ENCODE measurements at regions not wholly inside any gene's neighbourhood (a gene's known extent, or its start where the extent isn't known, plus 50 kb on each side); places are given as distances from the start of the nearest gene placed in this dataset.
"Not testable (repeated sequence)": the region's sequence is repeated elsewhere in the genome, so short reads cannot be mapped to it uniquely, and the experiment has no call there.

DNA sequence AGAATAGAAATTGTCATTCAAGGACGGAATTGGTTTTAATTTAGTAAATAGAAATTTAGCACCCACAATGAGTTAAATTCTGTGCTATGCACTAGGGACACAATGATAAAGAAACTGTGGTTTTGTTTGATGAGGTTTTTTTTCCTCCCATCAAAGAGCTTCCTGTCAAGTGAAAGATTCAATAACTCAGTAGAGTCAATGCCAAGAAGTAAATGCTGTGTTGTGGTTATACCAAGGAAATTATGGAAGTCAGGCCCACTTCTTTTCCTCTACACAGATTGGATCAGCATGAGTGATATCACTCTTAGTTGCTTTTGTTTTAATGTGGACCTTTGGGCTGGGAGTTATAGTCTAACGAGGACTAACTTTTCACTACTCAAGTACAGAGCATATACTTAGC lies 1269.6 kb upstream of the ADGRL2 start:
- no peak overlapping the region for H3K4me3 ChIP-seq (ENCODE audit: low read depth, low read length)
- peaks cover 3 to 6% of the 10 kb centered on the region in 2 experiments for H3K9me3 ChIP-seq (ENCODE audit: control insufficient read depth in 2 of 2, low read length in 2 of 2)
- no peak overlapping the region for H3K27ac ChIP-seq (ENCODE audit: insufficient read depth, low read length, poor library complexity, severe bottlenecking)
- Mint-ChIP-seq H3K27me3 (no peaks in the 10 kb centered on the region), H3K4me3 (no peak overlapping the region), H3K27ac (no peak overlapping the region), H3K9me3 (peaks cover 0 to 7% (median 4%) of the 10 kb centered on the region in 7 donors), H3K4me1 (no peaks in the 10 kb centered on the region), H3K36me3 (no peaks in the 10 kb centered on the region)
- no peaks in the 10 kb centered on the region for H3K36me3 ChIP-seq (ENCODE audit: control insufficient read depth, insufficient read depth, low read length)
- H3K4me1 ChIP-seq (ENCODE audit: control insufficient read depth, insufficient read depth, low read length, poor library complexity, severe bottlenecking) = no peaks in the 10 kb centered on the region
- ATAC-seq (ENCODE audit: low read depth in 2 of 2) (no peak), DNase-seq (no peak)
- H3K27me3 ChIP-seq (ENCODE audit: control insufficient read depth, insufficient read depth, low read length) = no peaks in the 10 kb centered on the region

DNA sequence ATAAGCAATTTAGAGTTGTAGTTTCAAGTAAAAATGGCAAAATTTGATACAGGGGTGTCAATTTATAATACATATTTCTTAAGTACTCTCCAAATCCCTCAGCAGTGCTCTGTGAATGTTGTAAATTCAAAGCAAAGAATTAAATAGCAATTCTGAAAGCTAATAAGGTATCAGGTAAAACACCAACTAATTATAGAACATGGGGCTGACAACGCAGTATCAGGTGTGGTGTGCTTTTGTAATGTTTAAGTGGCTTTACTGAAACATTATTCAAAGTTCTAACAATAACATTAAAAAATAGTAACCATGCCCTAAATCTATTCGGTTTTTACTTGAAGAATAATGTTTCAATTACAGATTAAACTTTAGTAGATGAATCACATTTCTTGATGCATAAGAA lies 1271.2 kb upstream of the ADGRL2 start:
- H3K27ac Mint-ChIP-seq = no peak overlapping the region
- no peaks in the 10 kb centered on the region for H3K4me1 ChIP-seq (ENCODE audit: control insufficient read depth, insufficient read depth, low read length, poor library complexity, severe bottlenecking)
- peaks cover 5 to 6% of the 10 kb centered on the region in 2 experiments for H3K9me3 ChIP-seq (ENCODE audit: control insufficient read depth in 2 of 2, low read length in 2 of 2)
- no peak overlapping the region for H3K4me3 Mint-ChIP-seq
- ATAC-seq (ENCODE audit: low read depth in 2 of 2) = no peak
- peaks cover 1 to 5% (median 3%) of the 10 kb centered on the region in 7 donors for H3K9me3 Mint-ChIP-seq
- no peaks in the 10 kb centered on the region for H3K27me3 Mint-ChIP-seq
- H3K27me3 ChIP-seq (ENCODE audit: control insufficient read depth, insufficient read depth, low read length) = no peaks in the 10 kb centered on the region
- no peaks in the 10 kb centered on the region for H3K36me3 ChIP-seq (ENCODE audit: control insufficient read depth, insufficient read depth, low read length)
- H3K4me3 ChIP-seq (ENCODE audit: low read depth, low read length) = no peak overlapping the region
- H3K27ac ChIP-seq (ENCODE audit: insufficient read depth, low read length, poor library complexity, severe bottlenecking) = no peak overlapping the region
- no peaks in the 10 kb centered on the region for H3K36me3 Mint-ChIP-seq
- no peaks in the 10 kb centered on the region for H3K4me1 Mint-ChIP-seq
- DNase-seq = no peak

DNA sequence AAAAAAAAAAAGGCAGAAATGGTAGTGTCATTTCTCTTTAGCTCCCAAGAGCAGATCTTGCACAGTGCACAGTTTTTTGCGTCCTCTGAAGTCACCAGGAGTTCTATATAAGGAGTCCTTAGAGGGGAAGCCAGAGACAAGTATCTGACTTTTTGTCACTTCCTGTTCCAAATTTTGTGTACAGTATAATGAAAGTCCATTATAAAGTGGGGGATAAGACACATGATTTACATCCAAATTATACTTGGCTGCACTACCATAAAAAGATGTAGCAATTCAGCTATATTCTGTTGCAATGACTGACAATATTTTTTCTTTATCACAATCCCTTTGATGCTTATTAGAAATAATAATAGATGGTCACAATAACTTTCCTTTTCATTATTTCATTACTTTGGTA lies 1276.9 kb upstream of the ADGRL2 start:
- Histone ChIP-seq H3K27ac (ENCODE audit: insufficient read depth, low read length, poor library complexity, severe bottlenecking) (no peak overlapping the region), H3K36me3 (ENCODE audit: control insufficient read depth, insufficient read depth, low read length) (no peaks in the 10 kb centered on the region), H3K9me3 (ENCODE audit: control insufficient read depth in 2 of 2, low read length in 2 of 2) (peaks cover 2 to 6% of the 10 kb centered on the region in 2 experiments), H3K27me3 (ENCODE audit: control insufficient read depth, insufficient read depth, low read length) (no peaks in the 10 kb centered on the region), H3K4me3 (ENCODE audit: low read depth, low read length) (no peak overlapping the region), H3K4me1 (ENCODE audit: control insufficient read depth, insufficient read depth, low read length, poor library complexity, severe bottlenecking) (no peaks in the 10 kb centered on the region)
- Mint-ChIP-seq H3K4me3 (no peak overlapping the region), H3K4me1 (no peaks in the 10 kb centered on the region), H3K27me3 (no peaks in the 10 kb centered on the region), H3K9me3 (peaks cover 1 to 15% (median 4%) of the 10 kb centered on the region in 7 donors), H3K27ac (no peak overlapping the region), H3K36me3 (no peaks in the 10 kb centered on the region)
- no peak for DNase-seq
- ATAC-seq (ENCODE audit: low read depth in 2 of 2) = no peak

DNA sequence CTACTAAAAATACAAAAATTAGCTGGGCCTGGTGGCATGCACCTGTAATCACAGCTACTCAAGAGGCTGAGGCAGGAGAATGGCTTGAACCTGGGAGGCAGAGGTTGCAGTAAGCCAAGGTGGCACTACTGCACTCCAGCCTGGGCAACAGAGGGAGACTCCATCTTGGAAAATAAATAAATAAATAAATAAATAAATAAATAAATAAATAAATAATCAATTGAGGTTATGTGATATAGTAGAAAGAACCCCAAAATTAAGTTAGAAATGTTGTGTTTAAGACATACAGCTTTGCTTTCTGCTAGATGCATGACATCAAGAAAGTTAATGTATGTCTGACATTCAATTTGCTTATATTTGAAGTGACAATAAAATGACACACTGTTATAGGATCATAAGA lies 1277.7 kb upstream of the ADGRL2 start:
- not testable (repeated sequence) for H3K27me3 ChIP-seq (ENCODE audit: control insufficient read depth, insufficient read depth, low read length); H3K36me3 Mint-ChIP-seq; H3K27me3 Mint-ChIP-seq; H3K4me1 ChIP-seq (ENCODE audit: control insufficient read depth, insufficient read depth, low read length, poor library complexity, severe bottlenecking); H3K36me3 ChIP-seq (ENCODE audit: control insufficient read depth, insufficient read depth, low read length); ATAC-seq (ENCODE audit: low read depth in 2 of 2); H3K4me3 ChIP-seq (ENCODE audit: low read depth, low read length); H3K4me1 Mint-ChIP-seq; H3K27ac Mint-ChIP-seq; H3K4me3 Mint-ChIP-seq; DNase-seq; H3K9me3 ChIP-seq (ENCODE audit: control insufficient read depth in 2 of 2, low read length in 2 of 2); H3K27ac ChIP-seq (ENCODE audit: insufficient read depth, low read length, poor library complexity, severe bottlenecking)
- peaks cover 0 to 15% (median 3%) of the 10 kb centered on the region in 7 donors for H3K9me3 Mint-ChIP-seq

DNA sequence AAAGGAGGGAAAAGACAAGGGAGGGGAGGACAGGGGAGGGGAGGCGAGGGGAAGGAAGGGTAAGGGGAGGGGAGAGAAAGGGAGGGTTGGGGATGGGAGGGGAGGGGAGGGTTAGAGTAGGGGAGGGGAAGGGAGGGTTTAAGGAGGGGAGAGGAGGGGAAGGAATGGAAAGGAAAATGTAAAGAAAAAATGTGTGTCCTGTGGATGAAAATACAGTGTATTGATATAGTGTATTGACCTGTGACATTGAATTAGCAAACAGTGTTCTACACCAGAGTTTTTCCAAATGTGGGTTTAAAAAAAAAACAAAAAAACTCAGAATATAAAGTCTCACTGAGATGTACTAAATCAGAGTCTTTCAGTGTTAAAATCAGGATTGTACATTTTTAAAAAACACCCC lies 1279.8 kb upstream of the ADGRL2 start:
- H3K27me3 ChIP-seq (ENCODE audit: control insufficient read depth, insufficient read depth, low read length) = no peaks in the 10 kb centered on the region
- H3K27ac ChIP-seq (ENCODE audit: insufficient read depth, low read length, poor library complexity, severe bottlenecking) = no peak overlapping the region
- ATAC-seq (ENCODE audit: low read depth in 2 of 2) (no peak), DNase-seq (no peak)
- Mint-ChIP-seq H3K27me3 (no peaks in the 10 kb centered on the region), H3K4me3 (no peak overlapping the region), H3K9me3 (peaks cover 6 to 27% (median 7%) of the 10 kb centered on the region in 7 donors), H3K36me3 (no peaks in the 10 kb centered on the region), H3K4me1 (no peaks in the 10 kb centered on the region), H3K27ac (no peak overlapping the region)
- H3K9me3 ChIP-seq (ENCODE audit: control insufficient read depth in 2 of 2, low read length in 2 of 2) = peaks cover 3 to 4% of the 10 kb centered on the region in 2 experiments
- H3K4me3 ChIP-seq (ENCODE audit: low read depth, low read length) = no peak overlapping the region
- H3K36me3 ChIP-seq (ENCODE audit: control insufficient read depth, insufficient read depth, low read length) = no peaks in the 10 kb centered on the region
- H3K4me1 ChIP-seq (ENCODE audit: control insufficient read depth, insufficient read depth, low read length, poor library complexity, severe bottlenecking) = no peaks in the 10 kb centered on the region

DNA sequence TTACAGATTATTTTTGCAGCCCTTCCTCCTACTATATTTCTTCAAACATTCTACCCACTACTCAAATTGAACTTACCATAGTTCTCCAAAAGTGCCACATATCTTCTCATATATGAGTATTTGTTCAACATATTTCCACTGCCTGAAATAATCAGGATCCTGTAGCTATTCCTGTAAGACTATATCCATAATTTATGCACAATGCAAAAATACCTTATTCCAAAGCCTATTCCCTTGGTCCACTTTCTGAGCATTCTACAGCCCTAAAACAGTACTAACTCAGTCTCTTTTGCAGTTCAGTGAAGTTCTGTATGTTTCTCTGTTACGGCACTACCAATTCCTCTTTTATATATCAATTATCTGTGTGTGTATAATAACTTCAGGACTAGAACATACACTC lies 1283.7 kb upstream of the ADGRL2 start:
- no peaks in the 10 kb centered on the region for H3K36me3 ChIP-seq (ENCODE audit: control insufficient read depth, insufficient read depth, low read length)
- DNase-seq (no peak), ATAC-seq (ENCODE audit: low read depth in 2 of 2) (no peak)
- Mint-ChIP-seq H3K27ac (no peak overlapping the region), H3K9me3 (peaks cover 3 to 27% (median 9%) of the 10 kb centered on the region in 7 donors), H3K27me3 (no peaks in the 10 kb centered on the region), H3K4me3 (no peak overlapping the region), H3K36me3 (no peaks in the 10 kb centered on the region), H3K4me1 (no peaks in the 10 kb centered on the region)
- H3K4me3 ChIP-seq (ENCODE audit: low read depth, low read length) = no peak overlapping the region
- no peaks in the 10 kb centered on the region for H3K27me3 ChIP-seq (ENCODE audit: control insufficient read depth, insufficient read depth, low read length)
- H3K27ac ChIP-seq (ENCODE audit: insufficient read depth, low read length, poor library complexity, severe bottlenecking) = no peak overlapping the region
- H3K4me1 ChIP-seq (ENCODE audit: control insufficient read depth, insufficient read depth, low read length, poor library complexity, severe bottlenecking) = no peaks in the 10 kb centered on the region
- H3K9me3 ChIP-seq (ENCODE audit: control insufficient read depth in 2 of 2, low read length in 2 of 2) = peaks cover 4 to 8% of the 10 kb centered on the region in 2 experiments

DNA sequence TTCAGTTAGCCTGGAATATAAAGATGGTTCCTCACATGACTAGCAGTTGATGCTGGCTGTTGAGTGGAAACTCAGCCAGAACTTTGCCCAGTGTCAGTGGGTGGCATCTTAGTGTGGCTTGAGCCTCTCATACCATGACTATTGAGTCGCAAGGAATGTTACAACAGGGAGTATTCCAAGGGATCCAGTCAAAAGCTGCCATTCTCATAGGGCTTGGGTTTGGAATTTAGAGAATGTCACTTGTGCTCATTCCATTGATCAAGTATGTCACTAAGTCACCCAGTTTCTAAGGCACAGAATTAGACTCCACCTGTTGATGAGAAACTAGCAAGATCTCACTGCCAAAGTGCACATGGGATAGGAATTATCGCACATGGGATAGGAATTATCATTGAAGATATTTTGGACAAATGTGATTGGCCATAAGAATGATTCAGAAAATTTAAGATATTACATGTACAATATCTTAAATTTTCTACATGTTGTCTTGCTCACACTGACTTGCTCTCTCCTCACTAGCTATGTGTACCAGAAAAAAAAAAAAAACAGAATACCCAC lies 1290.7 kb upstream of the ADGRL2 start:
- no peaks in the 10 kb centered on the region for H3K4me1 Mint-ChIP-seq
- Histone ChIP-seq H3K36me3 (ENCODE audit: control insufficient read depth, insufficient read depth, low read length) (no peaks in the 10 kb centered on the region), H3K4me1 (ENCODE audit: control insufficient read depth, insufficient read depth, low read length, poor library complexity, severe bottlenecking) (no peaks in the 10 kb centered on the region), H3K9me3 (ENCODE audit: control insufficient read depth in 2 of 2, low read length in 2 of 2) (peaks cover 0 to 4% of the 10 kb centered on the region in 2 experiments), H3K27ac (ENCODE audit: insufficient read depth, low read length, poor library complexity, severe bottlenecking) (no peak overlapping the region), H3K4me3 (ENCODE audit: low read depth, low read length) (no peak overlapping the region), H3K27me3 (ENCODE audit: control insufficient read depth, insufficient read depth, low read length) (no peaks in the 10 kb centered on the region)
- H3K9me3 Mint-ChIP-seq = peaks cover 0 to 21% (median 7%) of the 10 kb centered on the region in 7 donors
- ATAC-seq (ENCODE audit: low read depth in 2 of 2) = no peak
- no peak overlapping the region for H3K4me3 Mint-ChIP-seq
- H3K27ac Mint-ChIP-seq = no peak overlapping the region
- no peaks in the 10 kb centered on the region for H3K36me3 Mint-ChIP-seq
- DNase-seq = no peak
- no peaks in the 10 kb centered on the region for H3K27me3 Mint-ChIP-seq

DNA sequence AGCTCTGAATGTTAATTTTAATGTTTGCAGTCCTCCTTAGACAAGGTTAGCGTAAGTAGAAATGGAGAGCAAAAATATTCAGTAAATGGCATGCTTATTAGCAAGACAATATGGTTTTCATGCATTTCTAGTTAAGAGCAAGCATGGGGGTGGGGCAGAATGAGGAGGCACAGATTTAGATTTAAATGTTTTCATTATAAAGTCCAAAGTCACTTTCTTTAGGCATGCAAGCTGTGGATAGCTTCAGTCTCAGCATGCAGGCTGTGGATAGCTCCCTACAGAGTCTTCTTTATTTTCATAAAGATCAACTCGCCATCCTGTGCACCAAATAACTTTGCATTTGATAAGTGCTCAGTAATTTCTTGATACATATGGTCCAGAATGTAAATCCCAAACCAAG lies 1294.5 kb upstream of the ADGRL2 start:
- Histone ChIP-seq H3K36me3 (ENCODE audit: control insufficient read depth, insufficient read depth, low read length) (no peaks in the 10 kb centered on the region), H3K27me3 (ENCODE audit: control insufficient read depth, insufficient read depth, low read length) (no peaks in the 10 kb centered on the region), H3K27ac (ENCODE audit: insufficient read depth, low read length, poor library complexity, severe bottlenecking) (no peak overlapping the region), H3K9me3 (ENCODE audit: control insufficient read depth in 2 of 2, low read length in 2 of 2) (peaks cover 0 to 7% of the 10 kb centered on the region in 2 experiments), H3K4me3 (ENCODE audit: low read depth, low read length) (no peak overlapping the region), H3K4me1 (ENCODE audit: control insufficient read depth, insufficient read depth, low read length, poor library complexity, severe bottlenecking) (no peaks in the 10 kb centered on the region)
- Mint-ChIP-seq H3K4me1 (no peaks in the 10 kb centered on the region), H3K9me3 (peaks cover 0 to 14% (median 7%) of the 10 kb centered on the region in 7 donors), H3K36me3 (no peaks in the 10 kb centered on the region), H3K4me3 (no peak overlapping the region), H3K27me3 (no peaks in the 10 kb centered on the region), H3K27ac (no peak overlapping the region)
- ATAC-seq (ENCODE audit: low read depth in 2 of 2) = no peak
- no peak for DNase-seq
